ENCODE measurements at regions not wholly inside any gene's neighbourhood (a gene's known extent, or its start where the extent isn't known, plus 50 kb on each side); places are given as distances from the start of the nearest gene placed in this dataset.

GRCh38 chr7:153406486-153406872 is 645.7 kb upstream of the DPP6 start:
- intact Hi-C loops (cut with micrococcal nuclease; ENCODE audit: unreplicated experiment), result no loop called here
- no peaks in the 10 kb centered on the region for H3K79me2 ChIP-seq (ENCODE audit: insufficient read depth, low read depth, low read length)
- H3K9me3 ChIP-seq (ENCODE audit: low read length), result no peaks in the 10 kb centered on the region
- no peaks in the 10 kb centered on the region for H3K36me3 ChIP-seq (ENCODE audit: insufficient read depth, low read length)
- TF ChIP-seq CTCF (conservative IDR thresholded peaks at IDR 0.05; ENCODE audit: low read length) (no peak), EZH2phosphoT487 (IDR thresholded peaks at IDR 0.05; ENCODE audit: borderline replicate concordance, low read depth, low read length) (no peak)
- ChIA-PET CTCF (ENCODE audit: unreplicated experiment) (no interaction called here), POLR2A (no interaction called here)
- DNase-seq (ENCODE audit: low spot score), result no peak
- BruUV-seq (replicated peaks), result no TSS peak
- no peak overlapping the region for H2AFZ ChIP-seq (ENCODE audit: low read length)
- H4K20me1 ChIP-seq (ENCODE audit: insufficient read depth, low read length), result no peaks in the 10 kb centered on the region
- no peak overlapping the region for H3K27ac ChIP-seq (ENCODE audit: low read depth, low read length, poor library complexity, severe bottlenecking)
- H3K4me1 ChIP-seq (ENCODE audit: insufficient read depth, low read length, poor library complexity, severe bottlenecking), result no peaks in the 10 kb centered on the region
- no peak overlapping the region for H3K4me2 ChIP-seq (ENCODE audit: low read length)
- no peaks in the 10 kb centered on the region for H3K9me2 ChIP-seq (ENCODE audit: insufficient read depth, low read length)
- H3K4me3 ChIP-seq (ENCODE audit: low read depth, low read length, poor library complexity, severe bottlenecking), result no peak overlapping the region

GRCh38 chr7:153407291-153408046 is 644.7 kb upstream of the DPP6 start:
- BruUV-seq (replicated peaks), result no TSS peak
- TF ChIP-seq EZH2phosphoT487 (IDR thresholded peaks at IDR 0.05; ENCODE audit: borderline replicate concordance, low read depth, low read length), result no peak
- no peak for TF ChIP-seq CTCF (conservative IDR thresholded peaks at IDR 0.05; ENCODE audit: low read length)
- no peak overlapping the region for H3K27ac ChIP-seq (ENCODE audit: low read depth, low read length, poor library complexity, severe bottlenecking)
- CTCF ChIA-PET (ENCODE audit: unreplicated experiment), result no interaction called here
- no peaks in the 10 kb centered on the region for H3K9me2 ChIP-seq (ENCODE audit: insufficient read depth, low read length)
- POLR2A ChIA-PET, result interaction anchor here (0.6 to 1.2 kb wide), 2 partner anchors 9 to 10 kb away, joined by 3 to 4 read pairs; no protein-coding TSS in a partner anchor
- no peaks in the 10 kb centered on the region for H3K36me3 ChIP-seq (ENCODE audit: insufficient read depth, low read length)
- H3K4me2 ChIP-seq (ENCODE audit: low read length), result no peak overlapping the region
- no peaks in the 10 kb centered on the region for H3K79me2 ChIP-seq (ENCODE audit: insufficient read depth, low read depth, low read length)
- H3K4me3 ChIP-seq (ENCODE audit: low read depth, low read length, poor library complexity, severe bottlenecking), result no peak overlapping the region
- intact Hi-C loops (cut with micrococcal nuclease; ENCODE audit: unreplicated experiment), result no loop called here
- H4K20me1 ChIP-seq (ENCODE audit: insufficient read depth, low read length), result no peaks in the 10 kb centered on the region
- no peak overlapping the region for H2AFZ ChIP-seq (ENCODE audit: low read length)
- H3K4me1 ChIP-seq (ENCODE audit: insufficient read depth, low read length, poor library complexity, severe bottlenecking), result no peaks in the 10 kb centered on the region
- H3K9me3 ChIP-seq (ENCODE audit: low read length), result no peaks in the 10 kb centered on the region
- no peak for DNase-seq (ENCODE audit: low spot score)
